Stimulated activated naive CD8-positive, alpha-beta T cell treated with anti-CD3 and anti-CD28 coated beads, Interleukin-15, amount 100 ng/mL, for 72 hours (primary cell): ENCODE measurements at regions not wholly inside any gene's neighbourhood (a gene's known extent, or its start where the extent isn't known, plus 50 kb on each side); places are given as distances from the start of the nearest gene placed in this dataset.
"Not testable (repeated sequence)": the region's sequence is repeated elsewhere in the genome, so short reads cannot be mapped to it uniquely, and the experiment has no call there.

Source experiments
- ATAC-seq: fragments of 150-1000 bp; cut with Tn5 transposase; 2 replicates; pipeline ENCODE4 v1.10.0; 2021; ENCODE audit warnings: mild to moderate bottlenecking, moderate library complexity
- DNase-seq, 2 donors: peaks; one replicate each; pipeline ENCODE4 v3.0.0; 2021 to 2022
- H3K27ac Mint-ChIP-seq, 2 donors: one replicate each; pipeline ENCODE4 v1.8.0; 2022; ENCODE audit warnings: mild to moderate bottlenecking in 2 of 2, mixed read lengths in 2 of 2, moderate library complexity in 2 of 2
- H3K27me3 Mint-ChIP-seq: one replicate; pipeline ENCODE4 v1.8.0; 2022; ENCODE audit warnings: mixed read lengths
- H3K4me1 Mint-ChIP-seq: one replicate; pipeline ENCODE4 v1.8.0; 2022; ENCODE audit warnings: mild to moderate bottlenecking, mixed read lengths
- H3K4me3 Mint-ChIP-seq, 2 donors: one replicate each; pipeline ENCODE4 v1.8.0; 2022; ENCODE audit warnings: mild to moderate bottlenecking in 2 of 2, mixed read lengths in 2 of 2, moderate library complexity in 1 of 2
- H3K9me3 Mint-ChIP-seq, 2 donors: one replicate each; pipeline ENCODE4 v1.8.0; 2022; ENCODE audit warnings: mixed read lengths in 2 of 2

- H3K4me3 Mint-ChIP-seq, result no peak overlapping the region
- no peaks in the 10 kb centered on the region for H3K4me1 Mint-ChIP-seq
- H3K27me3 Mint-ChIP-seq, result no peaks in the 10 kb centered on the region
- H3K9me3 Mint-ChIP-seq, result no peaks in the 10 kb centered on the region
- H3K27ac Mint-ChIP-seq, result no peak overlapping the region
- no peak for DNase-seq
- no peak for ATAC-seq
These were observed 734.0 kb upstream of the DIAPH2 start for GRCh38 chrX:95950679-95951078.

GRCh38 chrX:95953564-95953963 is 731.1 kb upstream of the DIAPH2 start:
- DNase-seq (no peak), ATAC-seq (no peak)
- H3K27ac Mint-ChIP-seq, result no peak overlapping the region
- H3K9me3 Mint-ChIP-seq, result peaks cover 7 to 10% of the 10 kb centered on the region in 2 donors
- H3K4me3 Mint-ChIP-seq, result no peak overlapping the region
- H3K4me1 Mint-ChIP-seq, result no peaks in the 10 kb centered on the region
- no peaks in the 10 kb centered on the region for H3K27me3 Mint-ChIP-seq

- Mint-ChIP-seq H3K4me3 (no peak overlapping the region), H3K9me3 (peaks cover 10 to 15% of the 10 kb centered on the region in 2 donors), H3K27ac (no peak overlapping the region), H3K27me3 (no peaks in the 10 kb centered on the region), H3K4me1 (no peaks in the 10 kb centered on the region)
- ATAC-seq (no peak), DNase-seq (no peak)
These were observed 727.9 kb upstream of the DIAPH2 start for GRCh38 chrX:95956745-95957144.

GRCh38 chrX:95973456-95974095 is 711.1 kb upstream of the DIAPH2 start:
- H3K27ac Mint-ChIP-seq, DNase-seq, H3K4me1 Mint-ChIP-seq, H3K27me3 Mint-ChIP-seq, H3K9me3 Mint-ChIP-seq, ATAC-seq, H3K4me3 Mint-ChIP-seq: not testable (repeated sequence)

- H3K27me3 Mint-ChIP-seq, result no peaks in the 10 kb centered on the region
- no peak overlapping the region for H3K27ac Mint-ChIP-seq
- no peak for ATAC-seq
- DNase-seq, result no peak
- H3K4me3 Mint-ChIP-seq, result no peak overlapping the region
- no peaks in the 10 kb centered on the region for H3K4me1 Mint-ChIP-seq
- peaks cover 0 to 5% of the 10 kb centered on the region in 2 donors for H3K9me3 Mint-ChIP-seq
These were observed 710.6 kb upstream of the DIAPH2 start for GRCh38 chrX:95974096-95974470.

- no peak for ATAC-seq
- Mint-ChIP-seq H3K9me3 (peaks cover 0 to 5% of the 10 kb centered on the region in 2 donors), H3K4me3 (no peak overlapping the region), H3K27ac (no peak overlapping the region), H3K4me1 (no peaks in the 10 kb centered on the region), H3K27me3 (no peaks in the 10 kb centered on the region)
- no peak for DNase-seq
These were observed 709.8 kb upstream of the DIAPH2 start for GRCh38 chrX:95974890-95975289.

- ATAC-seq (no peak), DNase-seq (no peak)
- Mint-ChIP-seq H3K4me3 (no peak overlapping the region), H3K27ac (no peak overlapping the region), H3K27me3 (no peaks in the 10 kb centered on the region), H3K4me1 (no peaks in the 10 kb centered on the region), H3K9me3 (no peaks in the 10 kb centered on the region)
These were observed 689.1 kb upstream of the DIAPH2 start for GRCh38 chrX:95995583-95995982.

- ATAC-seq (no peak), DNase-seq (no peak)
- no peak overlapping the region for H3K4me3 Mint-ChIP-seq
- no peaks in the 10 kb centered on the region for H3K27me3 Mint-ChIP-seq
- H3K4me1 Mint-ChIP-seq, result no peaks in the 10 kb centered on the region
- H3K27ac Mint-ChIP-seq, result no peak overlapping the region
- H3K9me3 Mint-ChIP-seq, result no peaks in the 10 kb centered on the region
These were observed 688.3 kb upstream of the DIAPH2 start for GRCh38 chrX:95996294-95996693.

GRCh38 chrX:96002431-96002830 is 682.2 kb upstream of the DIAPH2 start:
- Mint-ChIP-seq H3K4me1 (no peaks in the 10 kb centered on the region), H3K27ac (no peak overlapping the region), H3K9me3 (no peaks in the 10 kb centered on the region), H3K27me3 (no peaks in the 10 kb centered on the region), H3K4me3 (no peak overlapping the region)
- DNase-seq, result no peak
- ATAC-seq, result no peak

GRCh38 chrX:96004386-96004785 is 680.3 kb upstream of the DIAPH2 start:
- no peaks in the 10 kb centered on the region for H3K27me3 Mint-ChIP-seq

GRCh38 chrX:96006281-96006680 is 678.4 kb upstream of the DIAPH2 start:
- no peak for ATAC-seq
- no peak for DNase-seq
- no peak overlapping the region for H3K4me3 Mint-ChIP-seq
- no peaks in the 10 kb centered on the region for H3K4me1 Mint-ChIP-seq
- H3K27me3 Mint-ChIP-seq, result no peaks in the 10 kb centered on the region
- no peak overlapping the region for H3K27ac Mint-ChIP-seq
- H3K9me3 Mint-ChIP-seq, result peaks cover 0 to 5% of the 10 kb centered on the region in 2 donors

More at GRCh38 chrX:96004386-96004785, 680.3 kb upstream of the DIAPH2 start:
- H3K4me3 Mint-ChIP-seq, result no peak overlapping the region
- no peaks in the 10 kb centered on the region for H3K4me1 Mint-ChIP-seq
- DNase-seq (no peak), ATAC-seq (no peak)
- no peak overlapping the region for H3K27ac Mint-ChIP-seq
- no peaks in the 10 kb centered on the region for H3K9me3 Mint-ChIP-seq

GRCh38 chrX:96027407-96027806 is 657.2 kb upstream of the DIAPH2 start:
- H3K27me3 Mint-ChIP-seq, result no peaks in the 10 kb centered on the region
- H3K4me3 Mint-ChIP-seq, result no peak overlapping the region
- ATAC-seq, result no peak
- H3K27ac Mint-ChIP-seq, result peak overlapping the region in 1 of 2 donors; percentile 34
- no peak for DNase-seq
- H3K9me3 Mint-ChIP-seq, result no peaks in the 10 kb centered on the region
- H3K4me1 Mint-ChIP-seq, result no peaks in the 10 kb centered on the region

- Mint-ChIP-seq H3K4me3 (no peak overlapping the region), H3K27ac (no peak overlapping the region), H3K9me3 (no peaks in the 10 kb centered on the region), H3K4me1 (no peaks in the 10 kb centered on the region), H3K27me3 (no peaks in the 10 kb centered on the region)
- DNase-seq, result no peak
- no peak for ATAC-seq
These were observed 632.6 kb upstream of the DIAPH2 start for GRCh38 chrX:96052078-96052477.

GRCh38 chrX:96081891-96082290 is 602.8 kb upstream of the DIAPH2 start:
- DNase-seq (no peak), ATAC-seq (no peak)
- H3K4me1 Mint-ChIP-seq, result no peaks in the 10 kb centered on the region
- H3K4me3 Mint-ChIP-seq, result no peak overlapping the region
- H3K9me3 Mint-ChIP-seq, result no peaks in the 10 kb centered on the region
- H3K27ac Mint-ChIP-seq, result peak overlapping the region in 1 of 2 donors; percentile 19
- H3K27me3 Mint-ChIP-seq, result no peaks in the 10 kb centered on the region

GRCh38 chrX:96094616-96095015 is 590.0 kb upstream of the DIAPH2 start:
- no peak overlapping the region for H3K27ac Mint-ChIP-seq
- no peaks in the 10 kb centered on the region for H3K27me3 Mint-ChIP-seq
- ATAC-seq (no peak), DNase-seq (no peak)
- H3K4me3 Mint-ChIP-seq, result no peak overlapping the region
- peaks cover 0 to 4% of the 10 kb centered on the region in 2 donors for H3K9me3 Mint-ChIP-seq
- no peaks in the 10 kb centered on the region for H3K4me1 Mint-ChIP-seq

GRCh38 chrX:96098471-96098870 is 586.2 kb upstream of the DIAPH2 start:
- Mint-ChIP-seq H3K27ac (no peak overlapping the region), H3K4me1 (no peaks in the 10 kb centered on the region), H3K4me3 (no peak overlapping the region), H3K27me3 (no peaks in the 10 kb centered on the region), H3K9me3 (peaks cover 0 to 4% of the 10 kb centered on the region in 2 donors)
- no peak for ATAC-seq
- no peak for DNase-seq

- DNase-seq (no peak), ATAC-seq (no peak)
- Mint-ChIP-seq H3K9me3 (peaks cover 0 to 4% of the 10 kb centered on the region in 2 donors), H3K4me1 (no peaks in the 10 kb centered on the region), H3K4me3 (no peak overlapping the region), H3K27ac (no peak overlapping the region), H3K27me3 (no peaks in the 10 kb centered on the region)
These were observed 581.6 kb upstream of the DIAPH2 start for GRCh38 chrX:96102997-96103396.
